Panc1 (cell line): ENCODE measurements at regions not wholly inside any gene's neighbourhood (a gene's known extent, or its start where the extent isn't known, plus 50 kb on each side); places are given as distances from the start of the nearest gene placed in this dataset.

Source experiments
- CTCF ChIP-seq: fragments of 450-650 bp; IDR thresholded peaks from 2 replicates; pipeline ENCODE4 v1.5.1; 2017; ENCODE audit warnings: mild to moderate bottlenecking
- POLR2AphosphoS5 ChIP-seq: IDR thresholded peaks from 2 replicates; pipeline ENCODE4 v1.6.1; 2012; ENCODE audit warnings: mild to moderate bottlenecking, low read depth, low read length, moderate library complexity
- TF ChIP-seq, protein P1 (sequence below), 2 experiments: IDR thresholded peaks; 2 replicates each; pipeline ENCODE4 v1.6.1; 2011 to 2012; ENCODE audit warnings: low read depth in 2 of 2, control low read depth in 1 of 2, low read length in 1 of 2, mild to moderate bottlenecking in 1 of 2, moderate library complexity in 1 of 2; ENCODE audit not compliant: insufficient read depth in 1 of 2

DNA sequence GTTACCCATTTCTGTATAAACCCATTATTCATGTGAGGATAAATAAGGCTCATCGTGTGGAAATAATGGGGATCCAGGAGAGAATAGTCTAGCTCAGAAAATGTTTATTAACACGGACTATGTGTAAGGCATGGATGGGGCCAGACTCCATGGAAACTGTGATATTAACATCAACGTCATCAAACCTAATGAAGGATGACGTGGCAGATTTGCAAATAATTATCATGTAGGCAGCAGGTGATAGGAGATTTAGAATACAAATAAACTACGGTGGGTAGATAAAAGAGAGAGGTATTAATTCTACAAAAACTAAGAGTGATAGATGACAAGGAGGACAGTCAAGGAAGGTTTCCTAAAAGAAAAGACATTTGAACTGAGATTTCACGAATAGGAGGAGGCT is 592.2 kb downstream of the REEP3 start:
- TF ChIP-seq POLR2AphosphoS5 = no peak
- TF ChIP-seq CTCF = no peak
- TF ChIP-seq, protein P1, sequence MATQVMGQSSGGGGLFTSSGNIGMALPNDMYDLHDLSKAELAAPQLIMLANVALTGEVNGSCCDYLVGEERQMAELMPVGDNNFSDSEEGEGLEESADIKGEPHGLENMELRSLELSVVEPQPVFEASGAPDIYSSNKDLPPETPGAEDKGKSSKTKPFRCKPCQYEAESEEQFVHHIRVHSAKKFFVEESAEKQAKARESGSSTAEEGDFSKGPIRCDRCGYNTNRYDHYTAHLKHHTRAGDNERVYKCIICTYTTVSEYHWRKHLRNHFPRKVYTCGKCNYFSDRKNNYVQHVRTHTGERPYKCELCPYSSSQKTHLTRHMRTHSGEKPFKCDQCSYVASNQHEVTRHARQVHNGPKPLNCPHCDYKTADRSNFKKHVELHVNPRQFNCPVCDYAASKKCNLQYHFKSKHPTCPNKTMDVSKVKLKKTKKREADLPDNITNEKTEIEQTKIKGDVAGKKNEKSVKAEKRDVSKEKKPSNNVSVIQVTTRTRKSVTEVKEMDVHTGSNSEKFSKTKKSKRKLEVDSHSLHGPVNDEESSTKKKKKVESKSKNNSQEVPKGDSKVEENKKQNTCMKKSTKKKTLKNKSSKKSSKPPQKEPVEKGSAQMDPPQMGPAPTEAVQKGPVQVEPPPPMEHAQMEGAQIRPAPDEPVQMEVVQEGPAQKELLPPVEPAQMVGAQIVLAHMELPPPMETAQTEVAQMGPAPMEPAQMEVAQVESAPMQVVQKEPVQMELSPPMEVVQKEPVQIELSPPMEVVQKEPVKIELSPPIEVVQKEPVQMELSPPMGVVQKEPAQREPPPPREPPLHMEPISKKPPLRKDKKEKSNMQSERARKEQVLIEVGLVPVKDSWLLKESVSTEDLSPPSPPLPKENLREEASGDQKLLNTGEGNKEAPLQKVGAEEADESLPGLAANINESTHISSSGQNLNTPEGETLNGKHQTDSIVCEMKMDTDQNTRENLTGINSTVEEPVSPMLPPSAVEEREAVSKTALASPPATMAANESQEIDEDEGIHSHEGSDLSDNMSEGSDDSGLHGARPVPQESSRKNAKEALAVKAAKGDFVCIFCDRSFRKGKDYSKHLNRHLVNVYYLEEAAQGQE (IDR thresholded peaks at IDR 0.05; ENCODE audit: insufficient read depth in 1 of 2, low read depth in 2 of 2, low read length in 1 of 2) = no peak
